ENCODE measurements at regions not wholly inside any gene's neighbourhood (a gene's known extent, or its start where the extent isn't known, plus 50 kb on each side); places are given as distances from the start of the nearest gene placed in this dataset.

DNA sequence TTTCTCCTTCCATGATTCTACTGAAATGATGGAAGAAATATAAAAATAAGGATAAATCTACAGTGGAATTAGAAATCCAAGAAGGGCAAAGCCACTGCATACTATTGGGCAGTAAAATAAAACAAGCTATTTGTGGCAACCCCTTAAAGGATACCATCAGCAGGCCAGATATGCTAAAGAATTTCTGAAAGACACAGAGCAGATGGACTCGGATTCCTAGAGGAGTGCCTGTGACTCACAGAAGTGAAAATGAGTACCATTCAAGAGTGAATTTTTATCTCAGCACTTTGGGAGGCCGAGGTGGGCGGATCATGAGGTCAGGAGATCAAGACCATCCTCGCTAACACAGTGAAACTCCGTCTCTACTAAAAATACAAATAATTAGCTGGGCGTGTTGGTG lies 318.1 kb downstream of the LRIG3 start:
- DNase-seq, result no peak

DNA sequence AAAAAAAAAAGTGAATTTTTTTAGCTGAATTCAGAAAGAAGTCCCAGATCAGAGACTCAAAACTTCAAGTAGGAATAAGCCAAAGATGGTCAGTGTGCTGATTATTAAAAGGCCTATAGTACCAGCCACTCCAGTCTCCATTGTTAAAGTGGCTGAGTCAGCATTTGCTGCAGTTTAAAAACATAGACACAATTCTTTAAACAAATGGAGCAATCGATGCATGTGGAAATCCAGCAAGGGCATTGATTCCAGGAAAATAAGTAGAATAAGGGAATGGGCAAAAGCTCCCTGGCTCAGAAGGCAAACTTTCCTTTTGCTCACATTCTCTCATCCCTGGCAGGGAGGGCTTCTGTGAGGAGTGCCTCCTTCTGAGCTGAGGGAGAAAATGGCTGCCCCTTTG lies 317.6 kb downstream of the LRIG3 start:
- no peak for DNase-seq

DNA sequence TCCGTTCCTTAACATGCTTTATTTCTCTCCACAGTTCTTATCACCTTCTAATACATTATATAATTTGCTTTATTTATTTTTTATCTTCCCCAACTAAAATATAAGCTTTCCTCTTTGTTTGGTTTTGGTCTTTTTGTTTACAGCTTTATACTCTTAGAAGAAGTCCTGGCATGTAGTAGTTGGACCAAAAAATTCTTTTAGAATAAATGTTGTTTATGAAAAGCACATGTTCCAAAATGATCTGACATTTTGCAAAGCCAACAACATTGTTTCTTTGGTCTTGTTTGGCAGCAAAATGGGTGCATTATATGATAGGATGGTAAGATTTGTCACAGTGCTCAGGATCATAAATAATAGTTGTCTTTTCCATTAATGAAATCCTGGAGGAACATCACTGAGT lies 312.5 kb downstream of the LRIG3 start:
- no peak for DNase-seq

DNA sequence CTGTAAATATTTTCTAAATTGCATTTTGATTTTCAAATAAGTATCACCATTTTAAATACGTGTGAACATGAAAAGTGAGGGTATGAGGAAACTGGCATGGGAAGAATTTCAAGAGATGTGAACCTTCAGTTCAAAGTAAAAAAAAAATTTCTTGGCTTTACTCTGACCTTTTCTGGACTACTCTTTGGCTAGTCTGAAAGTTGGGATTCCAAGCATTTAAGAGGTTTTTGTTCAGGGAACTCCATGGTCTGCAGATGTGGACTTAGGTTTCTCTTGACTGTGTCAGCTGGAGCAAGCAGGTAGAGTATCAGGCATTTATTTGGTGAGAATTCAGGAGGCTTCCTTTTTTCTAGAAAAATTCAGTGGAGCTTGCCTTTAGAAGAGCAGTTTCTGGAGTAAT lies 311.6 kb downstream of the LRIG3 start:
- DNase-seq, result no peak

DNA sequence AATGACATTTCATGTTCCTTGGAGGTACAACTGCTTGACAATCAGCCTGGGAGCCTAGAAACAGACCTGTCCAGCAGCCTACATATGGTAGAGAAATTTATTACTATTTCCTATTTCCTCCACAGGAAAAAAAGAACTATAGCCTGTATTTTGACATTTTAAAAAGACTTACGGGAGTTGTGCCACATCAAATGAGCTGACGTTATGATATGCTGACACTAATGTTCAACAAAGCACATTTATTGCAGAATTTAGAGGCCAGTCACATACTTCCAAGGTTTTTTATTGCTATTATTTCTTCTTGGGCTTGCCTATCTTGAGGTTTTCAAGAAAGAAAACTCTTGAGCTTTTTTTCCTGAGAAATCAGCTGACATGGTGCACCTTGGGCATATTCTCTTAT lies 305.3 kb downstream of the LRIG3 start:
- no peak for DNase-seq

DNA sequence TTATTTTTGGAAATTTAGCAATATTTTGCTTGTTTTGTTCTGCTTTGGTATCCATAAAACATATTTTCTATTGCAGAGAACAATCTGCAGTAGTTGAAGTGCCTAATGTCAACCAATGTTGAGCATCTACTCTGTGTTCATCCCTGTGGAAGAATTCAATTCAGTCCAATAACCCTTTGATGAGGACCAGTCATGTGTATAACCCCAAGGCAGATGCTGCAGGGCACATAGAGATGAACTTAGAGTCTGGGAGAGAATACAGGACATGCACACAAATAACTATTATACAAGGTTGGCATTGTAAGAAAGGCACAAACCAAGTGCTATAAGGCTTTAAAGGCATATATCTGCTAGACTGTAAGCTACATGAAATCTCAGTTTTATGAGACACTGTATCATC lies 304.7 kb downstream of the LRIG3 start:
- DNase-seq, result no peak

DNA sequence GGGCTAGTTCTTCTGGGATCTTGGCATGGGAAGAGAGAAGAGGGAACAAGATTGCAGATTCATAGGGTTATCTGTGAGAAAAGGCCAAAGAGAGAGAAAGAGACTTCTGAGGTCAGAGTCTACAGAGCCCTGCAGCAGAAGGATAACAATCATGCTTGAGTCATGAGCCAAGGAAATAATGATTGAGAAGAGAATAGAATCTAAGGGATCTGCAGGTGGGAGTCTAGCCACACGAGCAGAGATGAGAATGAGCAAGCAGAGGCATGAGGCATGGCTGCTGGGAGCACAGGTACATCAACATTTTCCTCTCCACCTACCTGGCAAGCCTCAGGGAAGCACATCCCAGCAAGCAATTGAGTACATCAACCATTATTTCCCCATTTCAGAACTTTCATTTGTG lies 303.7 kb downstream of the LRIG3 start:
- DNase-seq, result no peak

DNA sequence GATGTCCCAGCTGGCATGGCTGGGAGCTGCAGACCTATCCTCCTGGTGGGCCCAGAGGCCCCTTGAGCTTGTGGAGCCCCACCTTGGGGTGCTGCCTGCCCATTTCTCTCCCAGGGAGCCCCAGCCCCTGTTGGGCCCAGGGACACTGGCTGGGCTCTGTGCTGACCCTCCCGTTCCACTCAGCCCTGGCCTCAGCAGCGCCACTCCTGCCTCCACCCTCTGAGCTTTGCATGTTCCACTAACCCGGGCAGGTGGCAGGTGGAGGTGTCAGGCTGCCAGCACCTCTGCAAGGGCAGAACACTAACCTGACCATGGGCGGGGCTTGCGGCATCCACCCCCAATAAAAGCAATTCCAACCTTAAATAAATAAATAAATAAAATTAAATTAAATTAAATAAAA lies 299.2 kb downstream of the LRIG3 start:
- DNase-seq, result no peak

DNA sequence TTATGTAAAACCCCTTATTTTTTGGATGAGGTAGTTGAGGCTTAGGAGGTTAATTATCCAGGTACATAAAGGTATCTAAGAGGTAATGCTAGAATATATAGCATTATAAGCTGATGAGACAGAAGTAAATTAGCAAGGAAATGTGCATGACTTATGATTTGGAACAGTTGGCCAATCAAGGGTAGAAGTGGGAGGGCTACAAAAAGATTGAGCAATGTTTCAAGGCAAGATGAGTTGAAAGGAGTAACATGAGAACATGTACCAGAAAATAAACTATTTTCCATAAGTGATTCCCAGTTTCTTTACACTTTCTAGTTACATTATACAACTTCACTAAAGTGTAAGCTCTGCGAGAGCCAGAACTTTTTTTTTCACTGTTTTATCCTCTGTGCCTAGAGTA lies 290.9 kb downstream of the LRIG3 start:
- DNase-seq, result no peak

DNA sequence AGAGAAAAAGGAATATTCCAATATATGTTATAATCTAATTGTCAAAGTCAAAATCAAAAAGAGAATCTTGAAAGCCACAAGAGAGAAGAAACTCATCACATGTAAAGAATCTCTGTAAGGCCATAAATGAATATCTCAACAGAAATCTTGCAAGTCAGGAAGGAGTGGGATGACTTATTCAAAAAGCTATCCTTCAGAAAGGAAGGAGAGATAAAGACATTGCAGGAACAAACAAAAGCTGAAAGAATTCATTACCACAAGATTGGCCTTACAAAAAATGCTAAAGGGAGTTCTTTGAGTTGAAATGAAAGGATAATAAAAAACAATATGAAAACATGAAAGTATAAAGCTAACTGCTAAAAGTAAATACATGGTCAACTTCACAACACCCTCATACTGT lies 286.8 kb downstream of the LRIG3 start:
- DNase-seq, result no peak

DNA sequence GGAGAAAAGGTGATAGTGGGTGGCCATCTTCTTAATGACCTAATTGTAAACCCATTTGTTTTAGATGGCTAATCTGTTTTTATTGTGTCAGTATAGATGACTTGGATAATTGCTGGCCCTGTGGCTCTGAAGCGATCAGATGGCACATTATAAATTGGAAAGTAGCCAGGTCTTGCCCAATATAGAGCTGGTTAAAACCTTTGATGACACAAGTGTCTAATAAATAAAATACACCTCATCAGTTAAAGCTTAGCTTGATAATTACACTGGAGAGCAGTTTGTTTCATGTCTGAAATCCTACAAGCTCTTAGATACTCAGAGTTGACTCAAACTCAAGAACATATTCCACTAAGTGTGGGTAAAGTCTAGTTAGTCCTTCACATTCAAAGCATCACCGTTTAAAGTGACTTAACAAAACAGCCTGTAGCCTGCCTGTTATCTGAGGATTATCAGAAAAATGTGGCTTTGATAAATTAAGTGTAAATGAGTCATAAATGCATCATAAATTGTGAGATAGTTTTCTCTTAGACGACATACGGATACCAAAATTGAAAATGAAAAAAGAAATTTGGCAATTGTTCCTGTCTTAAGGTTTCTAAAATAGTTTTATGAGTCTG lies 280.9 kb downstream of the LRIG3 start:
- DNase-seq, result no peak

DNA sequence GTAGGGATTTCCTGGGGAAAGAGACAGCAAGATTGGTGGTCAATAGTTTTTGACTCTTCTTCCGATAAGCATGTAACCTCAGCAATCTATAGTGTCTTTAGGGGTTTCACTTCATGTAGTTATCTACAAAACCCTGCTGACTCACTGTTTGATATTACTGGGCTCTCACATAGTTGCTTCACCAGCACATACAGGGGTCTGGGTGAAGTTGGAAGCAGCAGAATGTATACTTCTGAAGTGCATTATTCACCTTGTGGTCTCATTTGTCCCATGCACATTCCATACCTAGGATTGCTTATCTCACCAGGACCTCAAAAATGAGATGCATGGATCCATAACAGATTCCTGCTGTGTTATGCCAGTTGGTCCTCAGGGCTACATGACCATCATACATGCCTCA lies 280.0 kb downstream of the LRIG3 start:
- DNase-seq, result no peak

DNA sequence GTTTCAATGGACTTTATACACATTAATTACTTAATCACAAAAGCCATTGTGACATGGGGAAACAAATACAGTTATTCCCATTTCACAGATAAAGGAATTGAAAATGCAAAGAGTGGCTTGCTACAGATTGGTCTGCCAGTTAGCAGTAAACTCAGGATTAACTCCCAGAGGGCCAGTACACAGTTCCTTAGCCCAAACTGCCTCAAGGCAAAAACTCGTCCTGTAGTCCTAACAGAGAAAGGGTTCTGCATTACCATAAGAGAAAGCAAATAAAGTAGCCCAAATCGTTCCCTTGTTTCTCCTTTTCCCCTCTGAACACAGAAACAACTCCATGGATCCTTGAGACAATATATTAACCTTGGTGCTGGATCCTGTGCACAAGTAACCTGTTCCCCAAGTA lies 274.4 kb downstream of the LRIG3 start:
- DNase-seq, result no peak

DNA sequence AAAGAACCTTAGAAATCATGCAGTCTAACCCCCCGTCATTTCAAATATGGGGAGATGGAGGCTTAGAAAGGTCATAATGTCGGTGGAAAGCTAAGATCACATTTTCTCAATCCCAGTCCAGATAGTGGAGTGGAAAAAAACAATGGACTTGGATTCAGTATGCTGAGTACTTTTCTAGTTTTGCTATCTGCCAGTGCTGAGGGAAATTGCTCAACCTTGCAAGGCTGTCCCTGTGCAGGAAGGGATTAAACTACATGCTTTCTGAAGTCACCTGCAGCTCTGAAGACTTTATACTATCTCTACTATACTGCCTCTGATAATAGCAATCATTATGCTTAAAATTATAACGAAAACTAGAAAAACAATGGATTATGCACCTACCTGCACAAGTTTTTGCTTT lies 272.8 kb downstream of the LRIG3 start:
- DNase-seq, result no peak

DNA sequence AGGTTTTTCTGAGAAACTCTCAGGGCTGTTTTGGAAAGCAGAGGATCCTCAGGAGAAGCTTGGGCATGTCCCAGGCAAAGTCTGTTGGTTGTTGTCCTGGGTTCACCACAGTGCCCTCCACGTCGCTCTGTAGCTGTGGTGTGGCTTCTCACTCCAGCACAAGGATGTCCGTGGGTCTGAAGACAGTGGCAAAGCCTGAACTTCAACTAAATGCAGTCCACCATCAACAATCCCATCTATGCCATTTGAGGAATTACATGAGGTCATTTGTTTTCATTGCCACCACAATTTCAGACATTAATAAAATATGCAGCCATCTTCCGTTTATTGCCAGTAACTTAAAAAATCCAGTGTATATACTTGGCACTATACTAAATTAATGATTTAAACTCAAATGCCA lies 272.1 kb downstream of the LRIG3 start:
- DNase-seq, result no peak

DNA sequence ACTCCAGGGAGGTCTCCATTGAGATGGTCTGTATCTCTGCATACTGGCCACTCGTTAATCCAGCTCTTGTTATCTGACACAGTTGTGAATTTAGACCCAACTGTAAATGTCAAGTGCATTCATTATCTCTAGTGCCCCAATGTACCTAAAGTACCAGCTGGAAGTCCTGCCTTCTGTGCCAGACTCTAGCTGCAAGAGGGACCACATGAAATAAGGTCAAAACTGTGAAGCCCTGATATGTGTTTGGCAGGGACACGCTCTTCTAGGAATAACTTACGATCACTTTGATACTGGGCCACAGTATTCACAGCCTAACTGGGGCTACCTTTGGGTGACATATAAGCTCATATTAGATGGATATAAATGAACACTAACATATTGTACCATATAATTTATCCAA lies 268.5 kb downstream of the LRIG3 start:
- DNase-seq, result no peak

DNA sequence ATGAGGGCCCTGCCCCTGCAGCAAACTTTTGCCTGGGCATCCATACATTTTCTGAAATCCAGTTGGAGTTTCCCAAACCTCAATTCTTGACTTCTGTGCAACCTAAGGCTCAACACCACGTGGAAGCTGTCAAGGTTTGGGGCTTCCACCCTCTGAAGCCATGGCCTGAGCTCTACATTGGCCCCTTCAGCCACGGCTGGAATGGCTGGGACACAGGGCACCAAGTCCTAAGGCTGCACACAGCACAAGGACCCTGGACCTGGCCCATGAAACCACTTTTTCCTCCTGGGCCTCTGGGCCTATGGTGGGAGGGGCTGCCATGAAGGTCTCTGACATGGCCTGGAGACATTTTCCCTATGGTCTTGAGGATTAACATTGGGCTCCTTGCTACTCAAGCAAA lies 266.3 kb downstream of the LRIG3 start:
- no peak for DNase-seq

DNA sequence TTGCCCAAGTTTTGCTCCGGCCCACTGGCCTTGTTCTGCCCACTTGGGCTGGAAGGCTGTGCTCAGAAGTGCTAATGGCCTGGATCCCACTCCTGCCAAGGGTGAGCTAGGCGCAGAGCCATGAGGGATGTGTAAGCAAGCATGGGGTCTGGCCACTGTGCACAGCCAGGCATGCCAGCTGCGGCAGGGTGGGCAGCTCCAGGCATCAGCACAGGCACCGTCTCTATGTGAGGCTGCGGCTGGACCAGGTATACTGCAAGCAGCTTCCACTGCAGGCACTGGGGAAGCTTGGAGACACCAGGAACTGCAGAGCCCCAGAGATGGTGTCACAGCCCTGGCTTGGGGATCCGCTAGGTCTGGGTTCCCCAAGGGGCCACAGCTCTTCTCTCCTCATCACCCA lies 264.9 kb downstream of the LRIG3 start:
- no peak for DNase-seq

DNA sequence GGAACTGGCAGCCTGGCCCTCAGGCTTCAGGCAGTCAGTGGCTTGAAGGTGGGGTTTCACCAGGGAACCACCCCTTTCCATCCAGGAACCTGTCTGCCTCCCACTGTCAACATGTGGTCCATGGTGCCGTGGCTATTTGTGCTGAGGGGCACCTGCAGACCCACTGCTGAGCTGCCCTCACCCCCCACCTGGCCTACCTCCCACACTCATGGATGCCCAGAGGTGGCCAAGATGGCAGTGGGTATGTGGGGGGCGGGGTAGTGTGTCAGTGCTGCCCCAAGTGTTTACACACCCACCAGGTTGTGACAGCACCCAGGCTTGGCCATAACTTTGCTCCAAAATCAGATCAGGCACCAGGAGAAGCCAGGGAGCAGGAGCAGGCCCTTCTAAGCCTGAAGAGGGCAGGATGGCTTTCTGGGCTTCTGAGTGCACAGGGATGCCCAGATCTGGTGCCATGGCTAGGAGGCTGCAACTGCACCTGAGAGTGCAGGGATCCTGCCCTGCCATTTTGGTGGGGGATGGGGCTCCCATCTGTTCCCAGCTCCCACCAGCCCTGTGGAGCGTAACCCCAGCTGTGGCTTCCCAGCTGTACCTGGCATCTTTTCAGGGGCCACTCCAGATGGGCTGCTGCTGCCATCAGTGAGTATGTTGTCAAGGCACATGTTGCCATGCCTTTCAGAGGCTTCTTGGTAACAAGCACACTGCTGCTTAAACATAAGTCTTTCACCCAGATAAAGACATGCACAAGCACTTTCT lies 263.9 kb downstream of the LRIG3 start:
- no peak for DNase-seq

DNA sequence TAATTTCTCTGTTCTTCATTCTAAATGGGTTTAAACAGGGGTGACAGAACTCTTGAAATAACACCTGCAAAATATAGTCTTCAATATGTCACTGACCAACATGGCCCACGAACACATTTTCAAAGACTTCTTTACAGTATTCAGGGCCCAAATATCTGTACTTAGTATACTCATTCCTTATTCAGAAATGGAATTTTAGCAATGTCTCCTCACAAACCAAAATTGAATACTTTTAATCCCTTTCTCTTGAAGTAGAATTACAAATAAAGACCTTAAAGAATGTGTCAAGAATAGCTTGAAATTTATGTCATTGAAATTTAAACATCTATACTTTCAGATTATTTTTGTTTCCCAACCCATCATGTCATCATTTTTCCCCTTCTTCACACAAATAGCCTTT lies 263.1 kb downstream of the LRIG3 start:
- DNase-seq, result no peak

DNA sequence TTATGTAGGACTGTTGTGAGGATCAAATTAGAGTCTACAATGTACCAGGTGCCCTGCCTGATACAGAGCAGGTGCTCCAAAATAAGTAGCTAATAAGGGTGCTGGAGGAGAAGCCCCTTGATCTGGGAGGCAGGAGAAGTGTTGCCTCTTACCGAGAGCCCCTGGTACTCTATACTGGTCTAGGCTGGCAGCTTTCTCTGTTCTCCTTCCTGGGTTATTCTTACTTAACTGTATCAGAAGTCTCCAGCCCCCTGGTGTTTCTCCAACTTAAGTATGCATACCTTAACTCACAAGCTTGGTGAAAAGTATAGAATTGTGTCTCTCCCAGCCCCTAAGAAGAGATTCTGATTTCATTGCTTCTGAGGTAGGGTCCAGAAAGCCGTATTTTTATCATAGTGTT lies 254.9 kb downstream of the LRIG3 start:
- no peak for DNase-seq

DNA sequence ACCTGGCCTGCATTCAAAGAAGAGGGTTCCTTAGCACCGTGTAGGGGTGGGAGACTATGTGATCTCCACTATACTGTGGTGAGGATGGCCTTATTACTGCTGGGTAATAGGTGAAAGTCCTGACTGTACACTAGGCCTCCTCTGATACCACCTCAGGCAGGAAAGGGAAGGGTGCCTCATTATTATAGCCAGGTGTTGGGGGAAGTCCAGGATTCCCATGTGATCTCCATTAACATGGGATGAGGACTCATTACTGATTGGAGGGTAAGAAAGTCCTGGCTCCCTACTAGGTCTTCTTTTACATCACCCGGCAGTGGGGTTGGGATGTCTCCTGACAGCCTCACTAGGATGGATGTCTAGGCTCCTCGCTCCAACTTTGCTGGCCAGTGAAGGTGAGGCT lies 252.1 kb downstream of the LRIG3 start:
- DNase-seq, result no peak

DNA sequence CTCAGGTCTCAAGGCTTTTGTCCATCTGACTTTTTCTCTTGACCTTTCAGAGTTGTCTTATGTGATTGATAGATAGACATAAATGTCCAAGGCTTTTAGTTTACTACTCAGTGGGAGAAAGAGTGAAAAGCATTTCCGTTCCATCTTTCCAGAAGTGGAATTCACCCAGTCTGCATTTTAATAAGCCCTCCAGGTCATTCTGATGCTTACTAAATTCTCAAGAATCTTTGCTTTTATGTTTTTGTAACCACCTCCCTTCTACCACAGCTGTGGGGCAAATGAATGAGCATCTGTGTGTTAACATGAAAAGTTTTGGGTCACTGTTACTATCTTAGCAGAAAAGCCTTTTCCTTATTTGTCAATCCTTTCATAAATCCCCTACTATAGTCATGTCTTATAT lies 251.4 kb downstream of the LRIG3 start:
- DNase-seq, result no peak

DNA sequence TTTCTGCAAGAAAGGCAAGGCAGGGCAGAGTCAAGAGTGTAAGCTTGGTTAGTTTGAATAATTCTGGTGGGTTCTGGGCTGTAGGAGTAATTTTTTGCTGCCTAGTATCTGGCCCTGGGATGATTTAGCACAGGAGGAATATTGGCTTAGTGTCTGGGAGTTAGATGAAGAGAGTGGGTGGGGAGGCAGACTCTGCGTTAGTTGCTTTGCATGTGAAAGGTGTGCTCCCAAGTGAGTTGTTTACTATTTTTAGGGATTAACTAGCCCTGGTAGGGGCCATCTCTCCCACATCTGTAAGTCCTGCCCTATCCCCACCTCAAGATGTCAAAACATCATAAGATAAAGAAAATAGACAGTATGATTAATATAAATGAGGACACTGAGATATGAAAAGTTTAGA lies 249.7 kb downstream of the LRIG3 start:
- DNase-seq, result no peak

DNA sequence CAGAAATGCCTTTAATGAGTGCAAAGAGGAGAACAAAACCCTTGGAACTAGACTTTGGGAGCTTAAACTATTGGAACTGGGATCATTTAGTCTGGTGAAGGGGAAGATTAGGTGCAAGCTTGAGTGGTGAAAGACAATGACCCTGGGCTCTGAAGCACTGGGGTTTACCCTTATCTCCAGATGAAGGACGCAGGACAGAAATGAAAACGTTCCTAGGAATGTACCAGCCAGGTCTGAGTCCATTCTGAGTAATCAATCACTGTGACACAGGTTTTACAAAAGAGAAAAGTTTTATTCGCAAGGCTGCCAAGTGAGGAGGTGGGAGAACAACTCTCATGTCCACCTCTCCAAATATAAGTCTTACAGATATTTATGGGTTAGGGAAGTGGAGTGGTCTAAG lies 249.1 kb downstream of the LRIG3 start:
- no peak for DNase-seq

Measured in DMS53 (cell line).